Raji (cell line): ENCODE measurements at regions not wholly inside any gene's neighbourhood (a gene's known extent, or its start where the extent isn't known, plus 50 kb on each side); places are given as distances from the start of the nearest gene placed in this dataset.

Experiments
- POLR2A ChIP-seq: IDR thresholded peaks from 2 replicates; pipeline ENCODE4 v1.6.1; 2011; ENCODE audit warnings: low read depth, low read length, control low read depth; ENCODE audit not compliant: insufficient read depth

- no peak for TF ChIP-seq POLR2A
Measured at GRCh38 chr13:99027661-99028425, 50.0 kb upstream of the DOCK9 start.

GRCh38 chr13:99028890-99029289 is 51.0 kb upstream of the DOCK9 start:
- no peak for TF ChIP-seq POLR2A

GRCh38 chr13:99029576-99029975 is 51.7 kb upstream of the DOCK9 start:
- TF ChIP-seq POLR2A, result no peak

- TF ChIP-seq POLR2A, result no peak
Measured at GRCh38 chr13:99030326-99030725, 52.5 kb upstream of the DOCK9 start.

DNA sequence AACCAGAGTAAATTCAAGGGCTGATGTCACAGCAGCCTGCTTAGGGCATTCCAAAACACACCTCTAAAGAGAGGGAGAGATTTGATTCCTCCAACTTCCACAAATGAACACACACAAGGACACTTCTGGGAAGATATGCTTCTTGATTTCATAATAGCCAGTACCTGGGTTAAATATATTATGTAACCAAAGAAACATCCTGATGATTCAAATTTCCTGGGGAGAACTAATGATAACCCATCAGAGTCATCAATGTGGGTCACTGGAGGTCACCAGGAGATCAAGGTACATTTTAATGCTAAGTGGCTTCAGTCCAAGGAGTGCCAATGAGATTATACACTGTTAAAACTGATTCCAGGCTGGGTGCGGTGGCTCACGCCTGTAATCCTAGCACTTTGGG is 54.0 kb upstream of the DOCK9 start:
- TF ChIP-seq POLR2A, result no peak

DNA sequence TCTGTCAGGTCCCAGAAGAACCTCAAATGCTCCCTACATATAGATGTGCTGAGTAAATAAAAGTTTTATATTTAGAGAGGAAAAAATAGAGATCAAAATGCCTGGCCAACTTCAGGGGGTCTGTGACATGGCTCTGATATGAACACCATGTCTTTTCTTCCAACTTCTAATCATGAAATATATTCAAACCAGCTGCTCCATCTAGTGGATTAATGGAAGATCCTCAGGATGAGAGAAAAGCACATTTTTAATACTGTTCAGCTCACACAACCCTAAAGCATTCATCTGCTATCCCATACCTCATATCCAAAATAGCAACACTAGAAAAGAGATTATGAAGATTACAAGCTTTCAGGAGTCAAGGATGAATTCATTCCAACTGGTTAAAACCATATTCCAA is 56.0 kb upstream of the DOCK9 start:
- no peak for TF ChIP-seq POLR2A

DNA sequence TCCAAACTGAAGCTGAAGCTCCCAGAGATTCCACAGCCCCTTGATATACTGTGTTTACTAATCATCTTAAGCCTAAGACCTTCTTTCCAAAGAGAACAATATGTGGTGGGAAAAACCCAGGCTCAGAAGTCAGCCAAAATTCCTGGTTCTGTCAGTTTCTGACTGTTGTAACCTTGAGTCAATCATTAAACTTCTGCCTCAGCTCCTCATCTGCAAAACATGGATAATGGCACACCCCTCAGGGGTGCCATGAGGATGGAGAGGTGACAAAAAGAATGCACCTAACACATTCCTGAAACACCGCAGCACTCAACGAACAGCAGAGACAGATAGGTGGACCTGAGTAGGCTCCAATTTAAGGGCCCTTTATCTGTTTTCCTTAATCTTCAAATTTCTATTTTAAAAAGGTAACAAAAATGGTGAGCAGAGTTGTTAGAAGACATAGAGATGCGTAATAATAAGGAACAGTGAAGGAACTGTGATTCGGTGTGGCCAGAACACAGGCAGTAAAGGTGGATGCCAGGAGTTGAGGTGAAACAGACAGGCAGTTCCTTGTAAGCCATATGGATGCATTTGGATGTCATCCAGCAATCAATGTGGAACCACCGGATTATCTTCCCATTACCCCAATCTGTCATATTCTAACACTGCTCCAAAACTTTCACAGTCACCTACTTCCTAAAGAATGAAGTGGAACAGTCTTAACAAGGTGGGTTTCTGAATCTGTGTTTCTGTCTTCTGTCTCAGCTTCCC is 56.6 kb upstream of the DOCK9 start:
- TF ChIP-seq POLR2A, result no peak

- no peak for TF ChIP-seq POLR2A
Measured at GRCh38 chr13:99035715-99036114, 57.9 kb upstream of the DOCK9 start.

- no peak for TF ChIP-seq POLR2A
Measured at GRCh38 chr13:99037756-99038155, 59.9 kb upstream of the DOCK9 start.

DNA sequence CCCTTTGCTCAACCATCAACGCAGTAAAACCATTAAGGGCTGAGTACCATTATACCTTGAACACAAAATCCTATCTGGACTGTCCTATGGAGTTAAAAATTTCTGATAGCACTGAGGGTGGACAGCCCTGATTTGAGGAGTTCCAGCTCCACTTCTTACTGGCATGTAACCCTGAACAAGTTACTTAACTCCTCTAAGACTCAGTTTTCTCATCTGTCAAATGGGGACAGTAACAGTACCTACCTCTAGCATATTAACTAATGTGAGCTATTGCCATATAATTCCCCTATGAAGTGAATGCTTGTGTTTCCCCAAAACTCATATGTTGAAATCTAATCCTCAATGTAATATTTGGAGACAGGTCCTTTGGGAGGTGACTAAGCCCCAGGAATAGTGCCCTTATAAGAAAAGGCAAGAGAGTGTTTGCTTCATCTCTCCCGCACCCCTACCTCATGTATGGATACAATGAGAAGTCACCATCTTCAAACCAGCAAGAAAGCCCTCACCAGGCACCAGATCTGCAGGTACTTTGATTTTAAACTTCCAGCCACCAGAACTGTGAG is 61.9 kb upstream of the DOCK9 start:
- no peak for TF ChIP-seq POLR2A

DNA sequence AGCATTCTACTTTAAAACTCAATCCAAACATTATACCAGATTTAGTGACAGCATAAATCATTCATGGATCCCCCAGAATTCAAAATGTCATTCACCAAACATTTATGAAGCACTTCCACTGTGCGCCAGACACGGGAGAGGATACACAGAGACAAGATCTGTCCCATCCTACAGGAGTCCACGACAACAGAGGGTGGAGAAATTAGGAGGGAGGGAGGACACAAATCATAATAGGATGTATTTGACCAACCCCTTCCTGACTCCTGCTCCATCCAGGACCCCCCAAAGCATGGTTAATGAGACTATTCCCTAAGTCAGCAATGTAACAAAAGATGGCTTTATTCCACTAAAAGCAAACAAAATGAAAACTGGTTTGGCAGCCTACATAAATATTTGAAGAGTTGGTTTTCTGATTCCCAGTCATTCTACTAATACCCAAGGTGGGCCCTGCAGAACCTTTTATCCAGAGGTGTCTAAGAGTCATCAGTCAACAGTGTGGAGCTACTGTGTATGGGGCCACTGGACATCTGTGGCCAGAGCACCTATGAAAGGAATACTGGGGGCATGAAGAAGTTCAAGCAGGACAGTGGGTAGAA is 62.8 kb upstream of the DOCK9 start:
- TF ChIP-seq POLR2A, result no peak

GRCh38 chr13:99041337-99041736 is 63.5 kb upstream of the DOCK9 start:
- TF ChIP-seq POLR2A, result no peak

DNA sequence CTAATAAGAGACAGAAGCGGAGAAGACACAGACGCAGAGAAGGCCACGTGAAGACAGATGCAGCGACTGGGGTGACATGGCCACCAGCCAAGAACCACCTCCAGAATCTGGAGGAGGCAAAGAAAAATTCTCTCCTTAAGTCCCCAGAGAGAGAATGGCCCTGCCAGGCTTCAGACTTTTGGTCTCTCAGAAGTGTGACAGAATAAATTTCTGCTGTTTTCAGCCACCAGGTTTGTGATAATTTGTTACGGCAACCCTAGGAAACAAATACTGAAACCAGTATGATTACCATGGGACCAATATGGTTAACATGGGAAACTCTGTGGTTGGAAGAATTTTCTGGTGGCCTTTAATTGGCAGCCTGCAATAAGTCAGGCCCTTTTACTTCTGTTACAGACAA is 63.9 kb upstream of the DOCK9 start:
- TF ChIP-seq POLR2A, result no peak

GRCh38 chr13:99042521-99043250 is 64.8 kb upstream of the DOCK9 start:
- TF ChIP-seq POLR2A, result no peak

DNA sequence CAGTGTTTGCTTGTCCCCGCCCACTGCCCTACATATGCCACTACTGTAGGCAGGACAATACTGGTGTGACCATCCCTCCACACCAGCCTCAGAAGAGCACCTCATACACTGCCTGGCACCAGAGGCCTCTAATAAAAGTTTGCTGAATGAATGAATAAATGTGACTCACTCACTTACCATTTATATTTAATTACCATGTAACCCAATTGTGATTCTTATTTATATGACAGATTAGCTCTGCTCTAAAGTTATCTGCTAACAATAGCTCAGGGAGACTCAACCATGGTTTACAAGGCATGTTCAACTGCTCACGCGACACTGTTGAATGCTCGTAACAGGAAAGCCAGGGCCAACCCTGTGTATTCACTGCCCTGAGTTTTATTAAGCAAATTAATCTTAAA is 66.0 kb upstream of the DOCK9 start:
- no peak for TF ChIP-seq POLR2A
